Progenitor cell of endocrine pancreas (in vitro differentiated cells): ENCODE measurements at regions not wholly inside any gene's neighbourhood (a gene's known extent, or its start where the extent isn't known, plus 50 kb on each side); places are given as distances from the start of the nearest gene placed in this dataset.

ENCODE experiments used
- DNase-seq: peaks from one replicate; pipeline ENCODE4 v3.0.0; 2021; ENCODE audit warnings: low spot score; ENCODE audit not compliant: unreplicated experiment
- H3K27ac Mint-ChIP-seq: 2 replicates; pipeline ENCODE4 v1.8.0; 2021; ENCODE audit warnings: mild to moderate bottlenecking, moderate library complexity, mixed read lengths
- H3K27me3 Mint-ChIP-seq: 2 replicates; pipeline ENCODE4 v1.8.0; 2021; ENCODE audit warnings: mixed read lengths
- H3K36me3 Mint-ChIP-seq: 2 replicates; pipeline ENCODE4 v1.8.0; 2022; ENCODE audit warnings: mixed read lengths; ENCODE audit not compliant: insufficient read depth
- H3K4me1 Mint-ChIP-seq: 2 replicates; pipeline ENCODE4 v1.8.0; 2021; ENCODE audit warnings: low read depth, mixed read lengths
- H3K4me3 Mint-ChIP-seq: 2 replicates; pipeline ENCODE4 v1.8.0; 2021; ENCODE audit warnings: low read depth, mild to moderate bottlenecking, moderate library complexity, mixed read lengths
- H3K9me3 Mint-ChIP-seq: 2 replicates; pipeline ENCODE4 v1.8.0; 2021; ENCODE audit warnings: low read depth, mixed read lengths
- CTCF ChIP-seq: fragments of 200-600 bp; sonication (generic); IDR thresholded peaks from one replicate; pipeline ENCODE4 v1.5.0; 2021; ENCODE audit warnings: antibody characterized with exemption, mild to moderate bottlenecking; ENCODE audit not compliant: unreplicated experiment

DNA sequence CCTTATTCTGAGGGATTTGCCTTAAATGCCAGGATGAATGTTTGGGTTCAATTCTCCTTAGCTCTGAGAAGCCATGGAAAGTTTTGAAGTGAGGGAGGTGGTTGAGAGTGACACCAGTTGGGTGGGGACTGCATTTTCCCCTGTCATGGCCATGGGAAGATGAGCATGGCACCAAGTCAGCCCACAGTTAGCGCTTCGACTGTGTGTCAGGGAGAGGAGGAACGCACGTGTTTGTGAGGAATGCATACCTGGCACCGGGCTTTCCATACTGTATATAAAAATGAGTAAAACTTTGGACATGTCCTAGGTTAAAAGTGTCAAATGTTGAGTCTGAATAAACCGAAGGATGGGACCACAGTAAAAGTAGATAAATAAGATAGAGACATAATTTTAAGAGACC lies 187.5 kb upstream of the KL start:
- H3K9me3 Mint-ChIP-seq, result peaks cover 8% of the 10 kb centered on the region
- no peaks in the 10 kb centered on the region for H3K27me3 Mint-ChIP-seq
- peak overlapping the region; percentile 65 for H3K27ac Mint-ChIP-seq
- peaks cover 1% of the 10 kb centered on the region for H3K4me1 Mint-ChIP-seq
- no peak for DNase-seq
- no peak overlapping the region for H3K4me3 Mint-ChIP-seq
- H3K36me3 Mint-ChIP-seq, result no peaks in the 10 kb centered on the region
- no peak for TF ChIP-seq CTCF

DNA sequence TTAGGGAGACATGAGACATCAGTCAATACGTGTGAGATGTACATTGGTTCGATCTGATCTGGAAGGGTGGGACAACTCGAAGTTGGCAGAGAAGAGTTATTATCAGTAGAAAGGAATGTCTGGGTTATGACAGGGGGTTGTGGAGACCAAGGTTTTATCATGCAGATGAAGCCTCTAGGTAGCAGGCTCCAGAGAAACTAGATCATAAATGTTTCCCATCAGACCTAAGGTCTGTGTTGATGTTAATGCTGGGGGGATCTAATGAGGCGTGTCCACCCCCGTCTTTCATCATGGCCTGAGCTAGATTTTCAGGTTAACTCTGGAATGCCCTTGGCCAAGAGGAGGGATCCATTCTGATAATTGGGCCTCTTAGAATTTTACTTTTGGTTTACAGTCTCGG lies 187.0 kb upstream of the KL start:
- Mint-ChIP-seq H3K4me3 (no peak overlapping the region), H3K27ac (no peak overlapping the region), H3K27me3 (no peaks in the 10 kb centered on the region), H3K9me3 (peaks cover 11% of the 10 kb centered on the region), H3K4me1 (peaks cover 1% of the 10 kb centered on the region), H3K36me3 (no peaks in the 10 kb centered on the region)
- DNase-seq, result no peak
- TF ChIP-seq CTCF, result no peak

DNA sequence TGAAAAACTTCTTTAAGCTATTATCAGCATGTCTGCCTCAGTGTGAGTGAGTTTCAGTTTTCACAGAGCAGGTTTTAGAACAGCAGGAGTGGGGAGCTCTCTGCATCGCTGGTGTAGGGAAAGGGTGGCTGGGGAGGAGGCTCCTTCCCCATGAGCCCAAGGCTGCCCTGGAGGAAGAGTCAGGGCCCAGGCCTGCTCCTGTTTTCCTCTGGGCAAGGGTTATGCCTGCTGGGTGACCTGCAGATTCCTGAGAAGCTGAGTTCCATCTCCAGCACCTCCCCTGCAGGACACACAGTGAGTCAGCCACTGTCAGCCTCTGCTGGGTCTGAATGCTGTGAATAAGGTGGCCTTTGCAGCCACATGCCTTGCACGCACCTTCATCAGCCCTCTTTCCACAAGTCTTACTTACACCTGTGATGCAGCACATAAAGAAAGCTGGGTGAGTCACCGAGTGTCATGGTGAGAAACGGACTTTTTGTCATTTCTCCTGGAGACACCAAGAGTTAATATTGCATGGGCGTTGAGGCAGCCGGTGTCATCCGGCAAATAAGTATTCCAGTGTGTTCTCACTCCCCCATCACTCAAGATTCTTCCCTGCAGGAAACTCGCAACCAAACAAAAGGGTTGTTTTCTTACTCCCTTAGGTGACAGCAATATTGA lies 186.4 kb upstream of the KL start:
- Mint-ChIP-seq H3K27me3 (no peaks in the 10 kb centered on the region), H3K9me3 (peaks cover 11% of the 10 kb centered on the region), H3K4me3 (no peak overlapping the region), H3K36me3 (no peaks in the 10 kb centered on the region), H3K4me1 (peaks cover 1% of the 10 kb centered on the region), H3K27ac (no peak overlapping the region)
- no peak for DNase-seq
- TF ChIP-seq CTCF, result no peak

DNA sequence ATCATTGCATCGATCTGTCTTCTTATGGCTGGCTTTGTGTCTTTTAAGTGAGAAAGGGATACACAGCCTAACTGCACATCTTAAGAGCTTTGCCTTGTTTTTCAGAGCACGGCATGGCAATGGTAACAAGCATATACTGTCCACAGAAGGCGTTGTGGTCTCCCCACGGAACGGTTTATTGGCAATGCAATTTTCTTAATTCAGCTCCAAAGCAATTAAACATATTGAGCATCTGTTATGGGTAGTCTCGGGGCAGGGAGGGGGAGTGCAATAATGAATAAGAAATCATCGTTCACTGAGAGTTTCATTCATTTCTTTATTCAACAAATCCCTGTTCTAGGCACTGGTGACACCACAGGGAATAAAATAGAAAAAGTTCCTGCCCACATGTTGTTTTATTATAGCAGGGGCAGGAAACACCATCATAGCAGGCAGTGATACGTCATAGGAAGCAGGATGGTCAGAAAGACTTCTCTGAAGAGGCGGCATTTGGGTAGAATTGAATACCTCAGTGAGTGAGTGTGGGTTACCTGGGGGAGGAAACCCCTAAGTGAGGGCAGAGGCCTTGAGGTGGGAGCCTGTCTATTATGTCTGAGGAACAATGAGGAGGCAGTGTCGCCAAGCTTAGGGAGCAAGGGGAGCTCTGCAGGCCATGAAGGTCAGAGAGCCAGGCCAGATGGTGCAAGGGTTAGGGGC lies 185.7 kb upstream of the KL start:
- peaks cover 11% of the 10 kb centered on the region for H3K9me3 Mint-ChIP-seq
- TF ChIP-seq CTCF, result no peak
- H3K27ac Mint-ChIP-seq, result no peak overlapping the region
- H3K4me1 Mint-ChIP-seq, result peaks cover 1% of the 10 kb centered on the region
- no peak overlapping the region for H3K4me3 Mint-ChIP-seq
- DNase-seq, result no peak
- no peaks in the 10 kb centered on the region for H3K27me3 Mint-ChIP-seq
- no peaks in the 10 kb centered on the region for H3K36me3 Mint-ChIP-seq

DNA sequence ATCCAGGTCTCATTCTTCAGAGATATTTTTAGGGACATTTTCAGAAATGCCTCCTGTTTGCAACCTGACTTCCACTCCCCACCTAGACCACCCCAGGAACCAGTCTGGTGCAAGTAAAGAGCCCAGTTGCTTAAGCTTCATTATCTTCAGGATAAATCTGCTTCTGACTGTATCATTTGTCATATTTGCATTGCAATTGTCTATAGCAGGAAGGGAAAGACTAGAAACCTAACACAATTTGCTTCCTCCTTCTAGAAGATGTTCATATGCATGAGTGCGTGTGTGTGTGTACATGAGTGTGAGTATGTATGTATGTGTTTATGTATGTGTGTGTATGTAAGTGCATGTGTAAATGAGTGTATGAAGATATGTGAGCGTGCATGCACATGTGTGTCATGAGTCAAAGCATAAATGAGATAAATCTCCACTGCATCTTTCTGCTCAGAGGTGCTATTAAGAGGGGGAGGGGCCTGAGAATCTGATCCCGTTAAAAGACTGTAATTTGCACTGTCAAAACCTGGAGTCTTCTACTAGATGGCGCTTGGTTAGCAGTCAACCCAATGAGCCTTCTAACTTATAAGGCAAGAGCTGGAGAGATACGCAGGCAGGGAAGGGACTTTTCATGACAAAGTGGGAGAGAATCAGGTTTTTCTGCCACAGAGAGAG lies 178.8 kb upstream of the KL start:
- Mint-ChIP-seq H3K9me3 (peaks cover 11% of the 10 kb centered on the region), H3K4me3 (no peak overlapping the region), H3K4me1 (peaks cover 18% of the 10 kb centered on the region), H3K36me3 (no peaks in the 10 kb centered on the region), H3K27ac (no peak overlapping the region), H3K27me3 (no peaks in the 10 kb centered on the region)
- TF ChIP-seq CTCF, result no peak
- DNase-seq, result no peak
